ENCODE measurements at regions not wholly inside any gene's neighbourhood (a gene's known extent, or its start where the extent isn't known, plus 50 kb on each side); places are given as distances from the start of the nearest gene placed in this dataset.

DNA sequence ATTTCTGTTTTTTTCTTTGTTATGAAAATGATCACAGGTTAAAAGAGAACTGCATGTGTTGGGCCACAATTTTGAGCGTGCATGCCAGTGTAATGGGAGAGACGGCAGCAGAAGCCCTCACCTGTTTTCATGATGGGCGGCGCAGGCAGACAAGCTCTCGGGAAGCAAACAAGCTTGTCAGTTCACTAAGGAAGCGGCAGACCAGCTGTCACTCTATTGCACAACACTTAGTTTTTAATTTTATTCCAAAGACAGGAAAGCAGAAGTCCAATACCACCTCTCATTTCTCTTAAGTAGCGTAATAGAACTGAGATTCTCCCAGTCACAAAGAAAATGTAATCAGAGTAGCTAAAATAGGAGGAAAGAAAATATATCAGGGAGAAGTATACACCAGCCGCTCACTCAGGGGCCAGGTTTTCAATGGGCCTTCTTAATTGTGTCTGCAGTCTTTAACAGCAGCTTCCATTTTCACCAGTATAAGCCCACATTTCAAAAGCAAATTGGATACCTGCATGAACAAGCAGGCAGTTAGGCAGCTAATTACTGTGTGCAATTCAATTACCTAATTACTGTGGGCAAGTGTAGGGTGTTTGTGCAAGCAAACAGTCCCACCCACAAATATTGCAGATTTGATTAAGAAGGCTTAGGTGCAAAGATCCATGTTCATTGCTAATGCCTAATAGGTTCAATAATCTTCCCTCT is 711.4 kb downstream of the DIAPH3 start:
- Mint-ChIP-seq H3K4me3 (no peak overlapping the region), H3K9me3 (no peaks in the 10 kb centered on the region; a peak in 1 of 5 replicates), H3K4me1 (peaks cover 45 to 64% of the 10 kb centered on the region in 2 experiments), H3K27me3 (ENCODE audit: low read depth) (peaks cover 2% of the 10 kb centered on the region; the same call in 1 of the 2 replicates), H3K27ac (peak overlapping the region in 2 of 3 experiments; percentile 67 to 72; a peak in 5 of 7 replicates), H3K36me3 (ENCODE audit: insufficient read depth in 1 of 3, low read depth in 3 of 3) (peaks cover 0 to 7% (median 3%) of the 10 kb centered on the region in 3 experiments; a peak in 3 of 7 replicates)
- no peaks in the 10 kb centered on the region for H3K79me2 ChIP-seq (ENCODE audit: insufficient read depth, low read length)
- no peaks in the 10 kb centered on the region for H4K20me1 ChIP-seq (ENCODE audit: control insufficient read depth, insufficient read depth, insufficient read length)
- H3K79me1 ChIP-seq (ENCODE audit: insufficient read depth, low read depth, low read length, poor library complexity, severe bottlenecking) = no peaks in the 10 kb centered on the region
- no peak overlapping the region for H3T11ph ChIP-seq (ENCODE audit: low read length)
- no peak overlapping the region for H2AK5ac ChIP-seq (ENCODE audit: insufficient read length, low read length)
- no peak overlapping the region for H2BK20ac ChIP-seq (ENCODE audit: low read depth, low read length, poor library complexity, severe bottlenecking)
- H2BK120ac ChIP-seq (ENCODE audit: low read depth, low read length, poor library complexity, severe bottlenecking) = no peak overlapping the region
- H2AFZ ChIP-seq (ENCODE audit: low read length) = no peak overlapping the region
- no peak overlapping the region for H3K9ac ChIP-seq (ENCODE audit: extremely low read depth, insufficient read length, low read length)
- DNase-seq = no peak
- H3K56ac ChIP-seq (ENCODE audit: insufficient read length, low read depth, low read length) = no peak overlapping the region
- TF ChIP-seq, protein P1, sequence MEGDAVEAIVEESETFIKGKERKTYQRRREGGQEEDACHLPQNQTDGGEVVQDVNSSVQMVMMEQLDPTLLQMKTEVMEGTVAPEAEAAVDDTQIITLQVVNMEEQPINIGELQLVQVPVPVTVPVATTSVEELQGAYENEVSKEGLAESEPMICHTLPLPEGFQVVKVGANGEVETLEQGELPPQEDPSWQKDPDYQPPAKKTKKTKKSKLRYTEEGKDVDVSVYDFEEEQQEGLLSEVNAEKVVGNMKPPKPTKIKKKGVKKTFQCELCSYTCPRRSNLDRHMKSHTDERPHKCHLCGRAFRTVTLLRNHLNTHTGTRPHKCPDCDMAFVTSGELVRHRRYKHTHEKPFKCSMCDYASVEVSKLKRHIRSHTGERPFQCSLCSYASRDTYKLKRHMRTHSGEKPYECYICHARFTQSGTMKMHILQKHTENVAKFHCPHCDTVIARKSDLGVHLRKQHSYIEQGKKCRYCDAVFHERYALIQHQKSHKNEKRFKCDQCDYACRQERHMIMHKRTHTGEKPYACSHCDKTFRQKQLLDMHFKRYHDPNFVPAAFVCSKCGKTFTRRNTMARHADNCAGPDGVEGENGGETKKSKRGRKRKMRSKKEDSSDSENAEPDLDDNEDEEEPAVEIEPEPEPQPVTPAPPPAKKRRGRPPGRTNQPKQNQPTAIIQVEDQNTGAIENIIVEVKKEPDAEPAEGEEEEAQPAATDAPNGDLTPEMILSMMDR (conservative IDR thresholded peaks at IDR 0.05) = no peak
- H3K4ac ChIP-seq (ENCODE audit: low read depth, low read length) = no peak overlapping the region
- no peak overlapping the region for H2BK12ac ChIP-seq (ENCODE audit: insufficient read length, low read depth, low read length)
- H3K18ac ChIP-seq (ENCODE audit: insufficient read length, low read depth, low read length) = no peak overlapping the region
- no peak overlapping the region for H3K14ac ChIP-seq (ENCODE audit: insufficient read depth, low read length)
- H3K27ac ChIP-seq (ENCODE audit: insufficient read length, low read depth, low read length) = no peak overlapping the region
- H4K8ac ChIP-seq (replicated peaks; ENCODE audit: insufficient read length, low read depth, low read length) = no peak overlapping the region
- H2BK15ac ChIP-seq (ENCODE audit: low read depth, low read length) = no peak overlapping the region
- H3K9me3 ChIP-seq (ENCODE audit: control insufficient read depth, low read depth, low read length) = no peaks in the 10 kb centered on the region
- no peaks in the 10 kb centered on the region for H3K27me3 ChIP-seq (ENCODE audit: insufficient read depth, low read length)
- H2BK5ac ChIP-seq (ENCODE audit: insufficient read length, low read length) = no peak overlapping the region
- no peaks in the 10 kb centered on the region for H3K23me2 ChIP-seq (ENCODE audit: insufficient read length, low read depth, low read length, poor library complexity, severe bottlenecking)
- H3K4me1 ChIP-seq (ENCODE audit: insufficient read depth, low read length) = peaks cover 14% of the 10 kb centered on the region
- no peak overlapping the region for H3K4me2 ChIP-seq (ENCODE audit: insufficient read depth, insufficient read length, low read length)
- no peak overlapping the region for H3K23ac ChIP-seq (ENCODE audit: insufficient read length, low read depth, low read length)
- H4K91ac ChIP-seq (ENCODE audit: insufficient read length, low read depth, low read length) = no peak overlapping the region
- no peak overlapping the region for H4K5ac ChIP-seq (ENCODE audit: insufficient read length, low read depth, low read length)
- WGBS (ENCODE audit: extremely low coverage, insufficient read length, low lambda C conversion rate) = no CpG with 5 or more reads among the region's 8 CpGs
